Nephron (organoid): ENCODE measurements at regions not wholly inside any gene's neighbourhood (a gene's known extent, or its start where the extent isn't known, plus 50 kb on each side); places are given as distances from the start of the nearest gene placed in this dataset.

Experiments used
- H3K27ac Mint-ChIP-seq, 3 experiments: 2 replicates each; pipeline ENCODE4 v1.8.0; 2020; ENCODE audit warnings: mixed read lengths in 3 of 3, mild to moderate bottlenecking in 2 of 3, moderate library complexity in 1 of 3
- H3K27me3 Mint-ChIP-seq: 2 replicates; pipeline ENCODE4 v1.8.0; 2021; ENCODE audit warnings: low read depth, mild to moderate bottlenecking, moderate library complexity, mixed read lengths
- H3K36me3 Mint-ChIP-seq: 2 replicates; pipeline ENCODE4 v1.8.0; 2020; ENCODE audit warnings: low read depth, mixed read lengths
- H3K4me1 Mint-ChIP-seq: 2 replicates; pipeline ENCODE4 v1.8.0; 2020; ENCODE audit warnings: mixed read lengths
- H3K4me3 Mint-ChIP-seq, 3 experiments: 2 replicates each; pipeline ENCODE4 v1.8.0; 2020; ENCODE audit warnings: mild to moderate bottlenecking in 3 of 3, mixed read lengths in 3 of 3, moderate library complexity in 2 of 3
- H3K9me3 Mint-ChIP-seq: 2 replicates; pipeline ENCODE4 v1.8.0; 2020; ENCODE audit warnings: mixed read lengths
- TF ChIP-seq, protein P1 (sequence below), 3 experiments: fragments of 200-600 bp; sonication (generic); IDR thresholded peaks; one replicate each; pipeline ENCODE4 v1.5.0; 2021; ENCODE audit warnings: antibody characterized with exemption in 3 of 3; ENCODE audit not compliant: unreplicated experiment in 3 of 3

DNA sequence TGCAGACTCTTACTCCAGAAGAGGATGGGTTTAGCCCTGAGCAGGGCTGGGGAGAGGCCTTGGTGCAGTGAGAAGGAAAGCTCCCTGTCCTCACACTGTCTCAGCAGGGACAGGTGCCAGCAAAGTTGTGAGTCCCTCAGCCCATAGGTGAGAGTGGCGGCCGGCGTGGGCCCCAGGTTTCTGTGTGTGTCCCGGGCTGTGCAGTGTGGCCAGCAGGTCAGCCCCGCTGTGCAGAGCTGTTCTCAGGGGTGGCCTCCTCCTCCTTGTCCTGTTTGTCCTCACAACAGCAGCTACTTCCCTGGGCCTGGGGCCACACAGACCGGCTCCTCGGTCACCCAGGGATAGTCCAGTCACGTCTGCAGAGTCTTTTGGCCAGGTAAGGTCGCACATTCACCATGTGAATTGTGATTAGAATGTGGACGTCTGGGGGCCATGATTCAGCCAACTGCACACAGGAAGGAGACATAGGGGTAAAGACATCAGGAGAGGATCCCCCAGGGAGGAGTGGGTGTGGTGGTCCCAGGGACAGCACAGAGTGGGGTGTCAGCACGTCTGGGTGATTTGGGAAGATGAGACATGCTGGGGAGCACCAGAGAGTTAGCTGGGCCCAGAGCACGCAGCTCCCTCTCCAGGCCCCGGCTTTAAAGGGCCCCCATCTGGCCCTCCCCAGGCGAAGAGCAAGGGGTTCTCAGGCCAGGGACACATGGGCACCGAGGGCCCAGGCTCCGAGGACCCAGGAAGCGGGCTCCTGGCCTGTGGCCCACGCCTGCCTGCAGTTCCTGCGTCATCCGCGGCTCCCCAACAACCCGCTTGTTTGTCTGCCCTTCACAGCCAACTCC, 81.6 kb downstream of the MYEOV start:
- TF ChIP-seq, protein P1, sequence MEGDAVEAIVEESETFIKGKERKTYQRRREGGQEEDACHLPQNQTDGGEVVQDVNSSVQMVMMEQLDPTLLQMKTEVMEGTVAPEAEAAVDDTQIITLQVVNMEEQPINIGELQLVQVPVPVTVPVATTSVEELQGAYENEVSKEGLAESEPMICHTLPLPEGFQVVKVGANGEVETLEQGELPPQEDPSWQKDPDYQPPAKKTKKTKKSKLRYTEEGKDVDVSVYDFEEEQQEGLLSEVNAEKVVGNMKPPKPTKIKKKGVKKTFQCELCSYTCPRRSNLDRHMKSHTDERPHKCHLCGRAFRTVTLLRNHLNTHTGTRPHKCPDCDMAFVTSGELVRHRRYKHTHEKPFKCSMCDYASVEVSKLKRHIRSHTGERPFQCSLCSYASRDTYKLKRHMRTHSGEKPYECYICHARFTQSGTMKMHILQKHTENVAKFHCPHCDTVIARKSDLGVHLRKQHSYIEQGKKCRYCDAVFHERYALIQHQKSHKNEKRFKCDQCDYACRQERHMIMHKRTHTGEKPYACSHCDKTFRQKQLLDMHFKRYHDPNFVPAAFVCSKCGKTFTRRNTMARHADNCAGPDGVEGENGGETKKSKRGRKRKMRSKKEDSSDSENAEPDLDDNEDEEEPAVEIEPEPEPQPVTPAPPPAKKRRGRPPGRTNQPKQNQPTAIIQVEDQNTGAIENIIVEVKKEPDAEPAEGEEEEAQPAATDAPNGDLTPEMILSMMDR (IDR thresholded peaks at IDR 0.05; ENCODE audit: unreplicated experiment in 3 of 3), result no peak
- peaks cover 16% of the 10 kb centered on the region for H3K27me3 Mint-ChIP-seq

DNA sequence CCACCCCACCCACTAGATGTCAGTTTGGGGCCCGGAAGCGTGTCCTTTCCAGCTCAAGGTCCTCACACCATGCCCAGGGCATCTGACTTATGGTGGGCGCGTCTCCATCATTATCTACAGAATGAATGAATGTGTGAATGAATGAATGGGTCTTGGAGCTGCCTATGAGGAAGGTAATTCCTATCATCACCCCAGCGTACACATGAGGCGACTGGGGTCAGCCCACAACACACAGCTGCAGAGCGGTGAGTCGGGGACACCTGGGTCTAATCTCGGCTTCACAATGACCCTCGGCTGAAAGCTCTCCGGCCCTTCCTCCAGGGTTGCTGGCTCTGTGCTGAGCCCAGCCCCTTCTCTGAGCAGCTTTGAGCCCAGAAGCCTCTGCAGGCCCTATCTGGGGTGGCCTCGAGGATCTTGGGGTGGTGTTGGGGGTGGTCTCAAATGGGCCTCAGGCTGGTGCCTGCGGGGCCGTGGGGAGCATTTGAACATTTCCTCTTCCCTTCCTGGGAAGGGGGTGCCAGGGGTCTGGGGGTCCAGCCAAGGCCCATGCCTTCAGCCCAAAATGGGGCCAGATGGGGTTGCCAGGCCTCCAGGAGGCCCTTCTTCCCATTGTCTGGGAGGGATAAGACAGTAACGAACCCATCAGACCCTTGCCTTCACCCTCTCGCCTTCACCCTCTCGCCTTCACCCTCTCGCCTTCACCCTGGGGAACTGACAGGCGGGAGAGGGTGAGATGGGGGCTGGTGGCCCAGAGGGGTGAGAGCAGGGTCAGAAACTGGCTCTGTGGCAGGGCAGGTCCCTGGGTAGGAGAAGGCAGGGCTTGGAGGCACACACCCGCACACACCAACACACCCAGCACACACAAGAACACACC, 82.4 kb downstream of the MYEOV start:
- Mint-ChIP-seq H3K9me3 (no peaks in the 10 kb centered on the region), H3K27ac (no peak overlapping the region), H3K36me3 (no peaks in the 10 kb centered on the region), H3K4me1 (no peaks in the 10 kb centered on the region), H3K4me3 (no peak overlapping the region), H3K27me3 (peaks cover 12% of the 10 kb centered on the region)
- TF ChIP-seq, protein P1 (IDR thresholded peaks at IDR 0.05; ENCODE audit: unreplicated experiment in 3 of 3), result no peak

More for the DNA sequence above, 81.6 kb downstream of the MYEOV start:
- Mint-ChIP-seq H3K4me3 (no peak overlapping the region), H3K27ac (no peak overlapping the region), H3K4me1 (no peaks in the 10 kb centered on the region), H3K36me3 (no peaks in the 10 kb centered on the region), H3K9me3 (peaks cover 3% of the 10 kb centered on the region)

DNA sequence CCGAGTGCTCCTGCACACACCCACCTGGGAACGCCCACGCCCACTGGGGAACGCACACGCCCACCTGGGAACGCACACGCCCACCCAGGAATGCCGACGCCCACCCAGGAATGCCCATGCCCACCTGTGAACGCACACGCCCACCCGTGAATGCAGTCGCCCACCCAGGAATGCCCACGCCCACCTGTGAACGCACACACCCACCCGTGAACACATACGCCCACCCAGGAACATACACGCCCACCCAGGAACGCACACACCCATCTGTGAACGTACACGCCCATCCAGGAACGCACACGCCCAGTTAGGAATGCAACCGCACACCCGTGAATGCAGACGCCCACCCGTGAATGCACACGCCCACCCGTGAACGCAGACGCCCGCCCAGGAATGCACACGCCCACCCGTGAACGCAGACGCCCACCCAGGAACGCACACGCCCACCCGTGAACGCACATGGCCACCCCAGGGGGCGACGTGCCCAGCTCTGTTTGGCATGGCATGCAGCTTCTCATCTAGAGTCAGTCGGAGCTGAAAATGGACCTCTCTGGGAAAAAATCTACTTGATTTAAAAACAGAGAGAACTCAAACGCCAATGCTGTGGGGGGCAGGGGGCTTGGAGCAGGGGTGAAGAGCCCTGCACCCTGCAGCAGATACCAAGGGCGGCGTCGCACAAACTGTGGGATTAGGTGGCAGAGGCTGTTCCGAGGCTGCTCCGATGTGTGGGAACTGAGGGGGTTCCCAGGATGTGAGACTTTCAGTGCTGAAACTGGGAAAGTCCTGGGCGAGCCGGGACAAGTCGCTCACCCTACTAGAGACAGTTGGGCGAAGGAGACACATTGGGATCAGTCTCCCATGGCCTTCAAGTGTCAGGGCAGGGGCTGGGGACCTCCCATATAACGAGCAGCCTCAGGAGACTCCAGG, 83.3 kb downstream of the MYEOV start:
- Mint-ChIP-seq H3K9me3 (no peaks in the 10 kb centered on the region), H3K36me3 (no peaks in the 10 kb centered on the region), H3K4me1 (peaks cover 7% of the 10 kb centered on the region), H3K27me3 (peaks cover 11% of the 10 kb centered on the region), H3K27ac (no peak overlapping the region), H3K4me3 (no peak overlapping the region)
- TF ChIP-seq, protein P1 (IDR thresholded peaks at IDR 0.05; ENCODE audit: unreplicated experiment in 3 of 3), result no peak

DNA sequence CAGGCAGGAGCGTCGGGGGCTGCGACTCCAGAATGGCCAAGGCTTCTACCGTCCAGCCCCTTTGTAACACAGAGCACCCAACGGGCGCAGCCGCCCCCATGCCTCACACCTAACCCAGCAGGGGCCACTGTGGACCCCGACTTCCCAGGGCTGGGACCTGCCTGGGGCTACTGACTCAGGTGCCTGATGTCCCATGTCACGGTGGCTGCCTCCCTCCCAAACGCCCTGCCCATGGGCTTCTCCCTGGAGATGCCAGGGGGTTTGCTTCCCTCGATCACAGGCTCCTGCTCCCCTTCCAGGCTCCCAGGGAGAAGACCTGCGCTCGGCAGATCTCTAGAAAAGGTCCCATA, 84.0 kb downstream of the MYEOV start:
- Mint-ChIP-seq H3K27me3 (peaks cover 6% of the 10 kb centered on the region), H3K9me3 (no peaks in the 10 kb centered on the region), H3K36me3 (no peaks in the 10 kb centered on the region), H3K4me1 (peaks cover 7% of the 10 kb centered on the region), H3K4me3 (no peak overlapping the region), H3K27ac (no peak overlapping the region)
- TF ChIP-seq, protein P1 (IDR thresholded peaks at IDR 0.05; ENCODE audit: unreplicated experiment in 3 of 3), result no peak

DNA sequence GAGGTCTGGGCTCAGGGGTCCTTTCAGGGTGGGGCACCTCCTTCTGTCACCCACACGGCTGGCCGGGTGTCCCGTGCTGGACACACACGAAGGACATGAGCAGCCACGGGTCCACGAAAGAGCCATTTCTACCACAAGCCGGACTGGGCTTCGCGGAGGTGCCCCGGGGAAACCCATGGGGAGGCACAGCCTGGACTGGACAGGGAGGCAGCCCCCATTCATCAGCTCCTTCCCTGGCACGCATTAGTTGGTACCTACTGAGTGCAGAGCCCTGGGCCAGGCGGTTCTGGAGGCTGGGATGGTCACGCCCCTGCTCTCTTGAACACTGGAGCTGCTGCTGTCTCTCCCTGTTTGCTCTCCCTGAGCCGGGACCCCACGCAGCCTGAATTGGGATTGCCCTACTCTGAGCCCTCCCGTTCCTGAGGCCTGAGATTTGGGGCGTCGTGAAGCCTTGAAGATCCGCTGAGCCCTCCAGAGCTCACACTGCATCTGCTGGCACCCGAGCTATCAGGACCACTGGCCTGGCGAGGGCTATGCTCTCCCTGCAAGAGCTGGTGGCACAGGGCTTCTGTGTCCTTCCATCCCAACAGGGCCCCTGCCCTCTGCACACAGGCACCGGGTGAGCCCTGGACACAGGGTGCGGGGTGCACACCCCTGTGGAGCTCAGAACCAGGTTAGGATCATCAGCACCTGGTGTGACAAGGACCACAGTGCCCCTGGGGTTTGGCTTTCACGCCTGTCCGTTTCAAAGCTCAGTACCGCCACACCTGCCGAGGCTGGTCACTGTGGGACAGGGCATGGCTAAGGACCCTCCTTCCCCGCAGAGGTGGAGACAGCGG, 84.6 kb downstream of the MYEOV start:
- TF ChIP-seq, protein P1 (IDR thresholded peaks at IDR 0.05; ENCODE audit: unreplicated experiment in 3 of 3), result no peak
- Mint-ChIP-seq H3K36me3 (no peaks in the 10 kb centered on the region), H3K27ac (no peak overlapping the region), H3K9me3 (no peaks in the 10 kb centered on the region), H3K4me3 (no peak overlapping the region), H3K27me3 (peaks cover 7% of the 10 kb centered on the region), H3K4me1 (peaks cover 11% of the 10 kb centered on the region)
